IMR-90 (cell line): ENCODE measurements at regions not wholly inside any gene's neighbourhood (a gene's known extent, or its start where the extent isn't known, plus 50 kb on each side); places are given as distances from the start of the nearest gene placed in this dataset.
A peak's percentile ranks its signal among the peaks of the same experiment; 100 is the strongest.

ENCODE experiments used
- ATAC-seq: fragments of 200-7000 bp; cut with Tn5 transposase; 2 replicates; pipeline ENCODE4 v1.9.1; 2020; ENCODE audit warnings: low read depth, mild to moderate bottlenecking, moderate library complexity
- BruUV-seq: library from RNA; stranded (reverse); fragments of 400-500 nt; replicated peaks from 2 replicates; lab custom pipeline; 2021; lab: Mats Ljungman, UMichigan
- CTCF ChIA-PET: fragments of 300-600 bp; formaldehyde crosslinking; extraction: SDS; loops from one replicate; lab custom pipeline; 2021; ENCODE audit warnings: antibody characterized with exemption; lab: Yijun Ruan, JAX
- POLR2A ChIA-PET: fragments of 300-600 bp; sonication (Branson Sonifier 250); formaldehyde crosslinking; loops from one replicate; lab custom pipeline; 2022; ENCODE audit warnings: antibody characterized with exemption; ENCODE audit not compliant: unreplicated experiment; lab: Charles Lee
- DNase-seq: peaks from one replicate; pipeline ENCODE4 v3.0.0; 2013
- H2AFZ ChIP-seq: replicated peaks from 2 replicates; pipeline ENCODE3; 2013; ENCODE audit warnings: low read length, mild to moderate bottlenecking; ENCODE audit not compliant: poor library complexity
- H2AK5ac ChIP-seq: 2 replicates; pipeline ENCODE4 v1.6.1; 2013; ENCODE audit warnings: low read depth, low read length, inconsistent platforms
- H2AK9ac ChIP-seq: replicated peaks from 2 replicates; pipeline ENCODE3; 2013; ENCODE audit warnings: mild to moderate bottlenecking, low read depth, low read length, moderate library complexity; ENCODE audit not compliant: poor library complexity
- H2BK120ac ChIP-seq: 2 replicates; pipeline ENCODE4 v1.6.1; 2013; ENCODE audit warnings: low read depth, low read length, inconsistent platforms
- H2BK15ac ChIP-seq: 3 replicates; pipeline ENCODE4 v1.6.1; 2013; ENCODE audit warnings: low read depth, low read length, inconsistent platforms
- H2BK20ac ChIP-seq: 2 replicates; pipeline ENCODE4 v1.6.1; 2013; ENCODE audit warnings: low read depth, mild to moderate bottlenecking, inconsistent platforms, low read length, moderate library complexity
- H2BK5ac ChIP-seq: 2 replicates; pipeline ENCODE4 v1.6.1; 2013; ENCODE audit warnings: mild to moderate bottlenecking, low read depth, low read length, inconsistent platforms; ENCODE audit not compliant: poor library complexity, severe bottlenecking
- H3K14ac ChIP-seq: replicated peaks from 2 replicates; pipeline ENCODE4 v1.6.1; 2013; ENCODE audit warnings: low read depth, low read length, inconsistent platforms
- H3K18ac ChIP-seq: 2 replicates; pipeline ENCODE4 v1.6.1; 2013; ENCODE audit warnings: low read depth, low read length, control low read depth
- H3K23ac ChIP-seq: 2 replicates; pipeline ENCODE4 v1.6.1; 2013; ENCODE audit warnings: low read depth, low read length, inconsistent platforms
- H3K27ac ChIP-seq: 2 replicates; pipeline ENCODE4 v1.5.1; 2013; ENCODE audit warnings: mild to moderate bottlenecking, control low read depth, low read length; ENCODE audit not compliant: insufficient read depth
- H3K27me3 ChIP-seq: 2 replicates; pipeline ENCODE4 v1.6.1; 2013; ENCODE audit warnings: low read length; ENCODE audit not compliant: control insufficient read depth, insufficient read depth
- H3K36me3 ChIP-seq: 2 replicates; pipeline ENCODE4 v1.6.1; 2013; ENCODE audit warnings: low read length, mixed read lengths; ENCODE audit not compliant: control insufficient read depth, insufficient read depth
- H3K4ac ChIP-seq: 2 replicates; pipeline ENCODE4 v1.6.1; 2013; ENCODE audit warnings: low read depth, low read length, inconsistent platforms
- H3K4me1 ChIP-seq: 2 replicates; pipeline ENCODE4 v1.6.1; 2013; ENCODE audit warnings: low read length, mixed read lengths; ENCODE audit not compliant: control insufficient read depth, insufficient read depth
- H3K4me2 ChIP-seq: 2 replicates; pipeline ENCODE4 v1.6.1; 2013; ENCODE audit warnings: low read depth, mild to moderate bottlenecking, control low read depth, low read length, moderate library complexity
- H3K4me3 ChIP-seq: 2 replicates; pipeline ENCODE4 v1.5.1; 2013; ENCODE audit warnings: low read depth, mild to moderate bottlenecking, control low read depth, low read length, moderate library complexity; ENCODE audit not compliant: insufficient read depth
- H3K56ac ChIP-seq: 2 replicates; pipeline ENCODE4 v1.6.1; 2013; ENCODE audit warnings: low read length, inconsistent platforms; ENCODE audit not compliant: insufficient read depth; ENCODE audit errors: extremely low read depth
- H3K79me1 ChIP-seq, 2 experiments: 2 replicates each; pipeline ENCODE4 v1.6.1; 2013; ENCODE audit warnings: low read length in 2 of 2, inconsistent platforms in 1 of 2, low read depth in 1 of 2
- H3K9ac ChIP-seq: 2 replicates; pipeline ENCODE4 v1.6.1; 2013; ENCODE audit warnings: low read depth, low read length, control low read depth
- H3K9me1 ChIP-seq: 2 replicates; pipeline ENCODE4 v1.6.1; 2013; ENCODE audit warnings: low read length, inconsistent platforms; ENCODE audit not compliant: insufficient read depth
- H3K9me3 ChIP-seq: 2 replicates; pipeline ENCODE4 v1.6.1; 2013; ENCODE audit warnings: low read length; ENCODE audit not compliant: control insufficient read depth, insufficient read depth
- H4K20me1 ChIP-seq: 2 replicates; pipeline ENCODE4 v1.6.1; 2013; ENCODE audit warnings: low read length, inconsistent platforms; ENCODE audit not compliant: insufficient read depth
- H4K5ac ChIP-seq: 2 replicates; pipeline ENCODE4 v1.6.1; 2013; ENCODE audit warnings: mild to moderate bottlenecking, low read depth, low read length, control low read depth
- H4K8ac ChIP-seq, 2 experiments: 2 replicates each; pipeline ENCODE4 v1.6.1; 2013; ENCODE audit warnings: low read depth in 2 of 2, low read length in 2 of 2, control low read depth in 1 of 2, inconsistent platforms in 1 of 2
- H4K91ac ChIP-seq: 2 replicates; pipeline ENCODE4 v1.6.1; 2013; ENCODE audit warnings: low read depth, low read length, inconsistent platforms; ENCODE audit not compliant: insufficient read depth
- BHLHE40 ChIP-seq: fragments of 150-350 bp; IDR thresholded peaks from 2 replicates; pipeline ENCODE4 v1.6.1; 2016; ENCODE audit warnings: mild to moderate bottlenecking, low read depth, low read length
- ELK1 ChIP-seq: fragments of 150-350 bp; IDR thresholded peaks from 2 replicates; pipeline ENCODE4 v1.6.1; 2016; ENCODE audit warnings: low read depth, mild to moderate bottlenecking, low read length, moderate library complexity, borderline replicate concordance
- MAZ ChIP-seq: IDR thresholded peaks from 2 replicates; pipeline ENCODE4 v1.6.1; 2012; ENCODE audit warnings: low read depth, mild to moderate bottlenecking, low read length, improper control_type of control experiment, moderate library complexity, borderline replicate concordance
- NFE2L2 ChIP-seq: fragments of 150-350 bp; IDR thresholded peaks from 2 replicates; pipeline ENCODE4 v1.6.1; 2016; ENCODE audit warnings: low read depth, mild to moderate bottlenecking, low read length
- RAD21 ChIP-seq: IDR thresholded peaks from 2 replicates; pipeline ENCODE4 v1.6.1; 2012; ENCODE audit warnings: low read length, improper control_type of control experiment
- RCOR1 ChIP-seq: IDR thresholded peaks from 2 replicates; pipeline ENCODE4 v1.6.1; 2012; ENCODE audit warnings: mild to moderate bottlenecking, low read length, improper control_type of control experiment; ENCODE audit not compliant: insufficient replicate concordance
- WGBS, 2 experiments: methylation state at CpG; one replicate each; pipeline versions ENCODE4 v1.1.5 to v1.1.7; 2013; ENCODE audit warnings: missing lambda C conversion rate in 2 of 2; ENCODE audit not compliant: insufficient read length in 1 of 2; ENCODE audit errors: extremely low coverage in 2 of 2; 5-methylcytosine and 5-hydroxymethylcytosine counted together
- dilution Hi-C: fragments of 300-500 bp; cut with HindIII; formaldehyde crosslinking; loops from one replicate; pipeline ENCODE4 v1.14.3; 2018; ENCODE audit warnings: low sequenced_read_pairs; ENCODE audit not compliant: unreplicated experiment
- in situ Hi-C: fragments of 300-500 bp; cut with MboI; formaldehyde crosslinking; loops from 3 replicates; pipeline ENCODE4 v1.14.3; 2019; ENCODE audit warnings: low sequenced_read_pairs, inconsistent platforms, mixed read lengths
- intact Hi-C: fragments of 100-400 bp; cut with micrococcal nuclease; formaldehyde crosslinking; loops from 2 replicates; pipeline ENCODE4 v1.10.0; 2022

- H3K56ac ChIP-seq: no peak overlapping the region
- H4K20me1 ChIP-seq: no peaks in the 10 kb centered on the region
- no peak overlapping the region for H3K4me3 ChIP-seq
- no peak overlapping the region for H2AK5ac ChIP-seq
- H3K18ac ChIP-seq: no peak overlapping the region
- H3K4me2 ChIP-seq: no peak overlapping the region
- H3K14ac ChIP-seq: no peak overlapping the region
- TF ChIP-seq RCOR1 (no peak), ELK1 (no peak), MAZ (no peak), RAD21 (no peak), NFE2L2 (no peak), BHLHE40 (no peak)
- in situ Hi-C loops: no loop called here
- ATAC-seq: no peak
- H3K9me3 ChIP-seq: peaks cover 24% of the 10 kb centered on the region
- intact Hi-C loops: no loop called here
- ChIA-PET CTCF (no interaction called here), POLR2A (no interaction called here)
- H3K4me1 ChIP-seq: no peaks in the 10 kb centered on the region
- no peak overlapping the region for H3K9ac ChIP-seq
- no peaks in the 10 kb centered on the region for H3K79me1 ChIP-seq
- dilution Hi-C loops: no loop called here
- no peak overlapping the region for H3K23ac ChIP-seq
- DNase-seq: no peak
- H4K5ac ChIP-seq: no peak overlapping the region
- H2BK15ac ChIP-seq: no peak overlapping the region
- H2BK120ac ChIP-seq: no peak overlapping the region
- peak overlapping the region; percentile 60 for H2BK5ac ChIP-seq
- no peak overlapping the region for H2BK20ac ChIP-seq
- no peak overlapping the region for H3K4ac ChIP-seq
- no peaks in the 10 kb centered on the region for H3K27me3 ChIP-seq
- H4K8ac ChIP-seq: no peak overlapping the region
- BruUV-seq: no TSS peak
- WGBS, 2 experiments: 49 to 99% methylated on average over 9 to 25 of the region's 25 CpGs
- H4K91ac ChIP-seq: no peak overlapping the region
- H3K36me3 ChIP-seq: no peaks in the 10 kb centered on the region
- no peak overlapping the region for H3K27ac ChIP-seq
- no peaks in the 10 kb centered on the region for H3K9me1 ChIP-seq
- no peak overlapping the region for H2AK9ac ChIP-seq
- no peak overlapping the region for H2AFZ ChIP-seq
Measured at GRCh38 chr21:7916329-7917303, 2604.8 kb upstream of the TPTE start.
